HFFc6 (cell line): ENCODE measurements at regions not wholly inside any gene's neighbourhood (a gene's known extent, or its start where the extent isn't known, plus 50 kb on each side); places are given as distances from the start of the nearest gene placed in this dataset.

Experiments used
- DNase-seq: peaks from one replicate; pipeline ENCODE4 v3.0.0-alpha.2; 2018
- H3K27ac Mint-ChIP-seq: 2 replicates; pipeline ENCODE4 v1.8.0; 2020; ENCODE audit warnings: mild to moderate bottlenecking, mixed read lengths
- H3K27me3 Mint-ChIP-seq: 2 replicates; pipeline ENCODE4 v1.8.0; 2021; ENCODE audit warnings: mild to moderate bottlenecking, moderate library complexity, mixed read lengths; ENCODE audit not compliant: insufficient read depth
- H3K36me3 Mint-ChIP-seq: 2 replicates; pipeline ENCODE4 v1.8.0; 2021; ENCODE audit warnings: low read depth, mixed read lengths
- H3K4me1 Mint-ChIP-seq: 2 replicates; pipeline ENCODE4 v1.8.0; 2020; ENCODE audit warnings: low read depth, mixed read lengths
- H3K4me3 Mint-ChIP-seq: 2 replicates; pipeline ENCODE4 v1.8.0; 2020; ENCODE audit warnings: mild to moderate bottlenecking, moderate library complexity, mixed read lengths
- H3K9me3 Mint-ChIP-seq: 2 replicates; pipeline ENCODE4 v1.8.0; 2020; ENCODE audit warnings: mild to moderate bottlenecking, mixed read lengths
- CTCF ChIP-seq: fragments of 200-600 bp; sonication (generic); IDR thresholded peaks from 2 replicates; pipeline ENCODE4 v1.5.0; 2021; ENCODE audit warnings: antibody characterized with exemption, mild to moderate bottlenecking

DNA sequence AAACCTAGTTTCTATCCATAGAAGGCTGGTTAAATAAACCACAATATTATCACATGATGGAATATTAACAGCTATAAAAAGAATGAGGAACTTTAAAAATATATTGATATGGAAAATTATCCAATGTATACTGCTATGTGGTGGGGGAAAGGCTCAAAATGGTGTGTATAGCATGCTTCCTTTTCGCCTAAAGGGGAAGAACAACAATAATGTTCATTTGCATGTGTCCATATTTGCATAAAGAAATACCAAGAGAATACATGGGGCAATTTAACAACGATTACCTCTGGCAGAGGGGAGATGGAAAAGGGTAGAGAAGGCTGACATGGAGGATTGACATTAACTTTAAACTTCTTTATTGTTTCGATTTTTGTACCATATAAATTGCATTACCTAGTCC, 121.3 kb upstream of the PARP11 start:
- H3K9me3 Mint-ChIP-seq, result no peaks in the 10 kb centered on the region
- peaks cover 5% of the 10 kb centered on the region; the same call in 1 of the 2 replicates for H3K4me1 Mint-ChIP-seq
- peaks cover 3% of the 10 kb centered on the region for H3K27me3 Mint-ChIP-seq
- H3K27ac Mint-ChIP-seq, result no peak overlapping the region
- no peak for DNase-seq
- no peak overlapping the region for H3K4me3 Mint-ChIP-seq
- H3K36me3 Mint-ChIP-seq, result no peaks in the 10 kb centered on the region
- no peak for TF ChIP-seq CTCF

DNA sequence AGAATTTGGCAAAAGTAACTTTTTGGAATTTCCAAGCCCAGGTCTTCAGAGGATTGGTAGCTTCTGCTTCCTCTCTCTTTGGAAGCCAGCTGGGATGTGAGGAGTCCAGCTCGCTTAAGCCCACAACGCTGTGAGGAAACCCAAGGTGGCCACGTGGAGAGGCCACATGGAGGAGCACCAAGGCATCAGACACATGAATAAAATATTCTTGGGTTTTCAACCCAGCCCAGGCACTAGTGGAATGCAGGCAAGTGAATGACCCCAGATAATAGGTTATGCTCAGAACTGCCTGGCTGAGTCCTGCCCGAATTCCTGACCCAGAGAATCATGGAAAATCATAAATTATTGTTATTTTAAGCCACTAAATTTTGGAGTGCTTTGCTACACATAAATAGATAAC, 119.7 kb upstream of the PARP11 start:
- no peaks in the 10 kb centered on the region for H3K36me3 Mint-ChIP-seq
- no peak for TF ChIP-seq CTCF
- peaks cover 5% of the 10 kb centered on the region; the same call in 1 of the 2 replicates for H3K4me1 Mint-ChIP-seq
- no peak overlapping the region for H3K4me3 Mint-ChIP-seq
- H3K9me3 Mint-ChIP-seq, result no peaks in the 10 kb centered on the region
- H3K27ac Mint-ChIP-seq, result no peak overlapping the region
- H3K27me3 Mint-ChIP-seq, result peaks cover 5% of the 10 kb centered on the region
- no peak for DNase-seq

GRCh38 chr12:3991798-3992580, 118.8 kb upstream of the PARP11 start:
- no peaks in the 10 kb centered on the region for H3K36me3 Mint-ChIP-seq
- peaks cover 5% of the 10 kb centered on the region for H3K27me3 Mint-ChIP-seq
- no peaks in the 10 kb centered on the region for H3K9me3 Mint-ChIP-seq
- no peak overlapping the region for H3K4me3 Mint-ChIP-seq
- no peak for TF ChIP-seq CTCF
- H3K4me1 Mint-ChIP-seq, result peaks cover 5% of the 10 kb centered on the region; the same call in 1 of the 2 replicates
- DNase-seq, result no peak
- H3K27ac Mint-ChIP-seq, result no peak overlapping the region

GRCh38 chr12:3990501-3991280, 117.5 kb upstream of the PARP11 start:
- no peak overlapping the region for H3K4me3 Mint-ChIP-seq
- H3K27me3 Mint-ChIP-seq, result peaks cover 7% of the 10 kb centered on the region; the same call in 1 of the 2 replicates
- TF ChIP-seq CTCF, result no peak
- H3K4me1 Mint-ChIP-seq, result peaks cover 5% of the 10 kb centered on the region; the same call in 1 of the 2 replicates
- H3K9me3 Mint-ChIP-seq, result no peaks in the 10 kb centered on the region
- no peak overlapping the region for H3K27ac Mint-ChIP-seq
- no peaks in the 10 kb centered on the region for H3K36me3 Mint-ChIP-seq
- no peak for DNase-seq

DNA sequence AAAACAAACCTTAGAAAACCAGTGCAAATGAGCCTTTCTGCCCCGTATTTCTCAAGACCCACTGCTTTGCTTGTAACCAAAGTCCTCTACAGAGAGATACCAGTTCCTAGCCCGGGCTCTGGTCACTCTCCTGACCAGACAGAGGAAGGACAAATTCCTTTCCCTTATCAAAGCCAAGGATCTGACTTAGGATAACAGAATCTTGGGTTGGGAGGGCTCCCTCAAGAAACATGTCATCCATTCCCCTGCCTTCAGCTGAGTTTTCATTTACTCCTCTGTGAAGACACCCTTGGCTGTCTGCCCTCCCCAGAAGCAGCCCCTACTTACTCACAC, 116.0 kb upstream of the PARP11 start:
- no peak overlapping the region for H3K27ac Mint-ChIP-seq

More for the DNA sequence above, 116.0 kb upstream of the PARP11 start:
- Mint-ChIP-seq H3K27me3 (peaks cover 7% of the 10 kb centered on the region; the same call in 1 of the 2 replicates), H3K4me1 (peaks cover 5% of the 10 kb centered on the region; the same call in 1 of the 2 replicates), H3K9me3 (no peaks in the 10 kb centered on the region; the same call in 1 of the 2 replicates), H3K36me3 (no peaks in the 10 kb centered on the region), H3K4me3 (no peak overlapping the region)
- no peak for TF ChIP-seq CTCF
- no peak for DNase-seq
